Activated T-helper 1 cell treated with anti-CD3 and anti-CD28 coated beads, Interleukin-12 subunit alpha, Interleukin-12 subunit beta, Interleukin-2, Interleukin-4 antibody, amounts not matched to agents 30 ng/mL and 10 ng/mL and 1 ng/mL, durations not matched to agents 14 hours and 24 hours and 36 hours (primary cell): ENCODE measurements at regions not wholly inside any gene's neighbourhood (a gene's known extent, or its start where the extent isn't known, plus 50 kb on each side); places are given as distances from the start of the nearest gene placed in this dataset.

ENCODE experiments used
- DNase-seq: peaks from one replicate; pipeline ENCODE4 v3.0.0; 2021; ENCODE audit warnings: low spot score
- H3K27ac Mint-ChIP-seq: one replicate; pipeline ENCODE4 v1.8.0; 2021; ENCODE audit warnings: mild to moderate bottlenecking, mixed read lengths
- H3K27me3 Mint-ChIP-seq: one replicate; pipeline ENCODE4 v1.8.0; 2022; ENCODE audit warnings: mild to moderate bottlenecking, moderate library complexity, mixed read lengths; ENCODE audit not compliant: insufficient read depth
- H3K36me3 Mint-ChIP-seq: one replicate; pipeline ENCODE4 v1.8.0; 2021; ENCODE audit warnings: low read depth, mixed read lengths
- H3K4me1 Mint-ChIP-seq: one replicate; pipeline ENCODE4 v1.8.0; 2021; ENCODE audit warnings: low read depth, mixed read lengths
- H3K4me3 Mint-ChIP-seq: one replicate; pipeline ENCODE4 v1.8.0; 2021; ENCODE audit warnings: mild to moderate bottlenecking, moderate library complexity, mixed read lengths
- H3K9me3 Mint-ChIP-seq: one replicate; pipeline ENCODE4 v1.8.0; 2021; ENCODE audit warnings: mixed read lengths
- intact Hi-C: fragments of 100-400 bp; cut with micrococcal nuclease; formaldehyde crosslinking; loops from one replicate; pipeline ENCODE4 v1.15.1; 2024

DNA sequence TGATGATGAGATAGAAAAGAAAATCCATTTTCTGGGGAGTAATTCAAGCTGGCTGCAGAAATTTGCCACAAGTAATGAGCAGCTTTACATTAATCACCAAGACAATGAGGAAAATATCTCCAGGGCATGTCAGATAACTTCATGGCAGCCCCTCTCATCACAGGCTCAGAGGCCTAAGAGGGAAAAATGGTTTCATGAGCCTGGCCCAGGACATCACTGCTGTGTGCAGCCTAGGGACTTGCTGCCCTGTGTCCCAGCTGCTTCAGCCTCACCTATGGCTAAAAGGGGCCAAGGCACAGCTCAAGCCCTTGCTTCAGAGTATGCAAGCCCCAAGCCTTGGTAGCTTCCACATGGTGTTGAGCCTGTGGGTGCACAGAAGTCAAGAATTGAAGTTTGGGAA, 161.7 kb downstream of the OPA1 start:
- Mint-ChIP-seq H3K36me3 (peaks cover 2% of the 10 kb centered on the region), H3K4me1 (no peaks in the 10 kb centered on the region)

DNA sequence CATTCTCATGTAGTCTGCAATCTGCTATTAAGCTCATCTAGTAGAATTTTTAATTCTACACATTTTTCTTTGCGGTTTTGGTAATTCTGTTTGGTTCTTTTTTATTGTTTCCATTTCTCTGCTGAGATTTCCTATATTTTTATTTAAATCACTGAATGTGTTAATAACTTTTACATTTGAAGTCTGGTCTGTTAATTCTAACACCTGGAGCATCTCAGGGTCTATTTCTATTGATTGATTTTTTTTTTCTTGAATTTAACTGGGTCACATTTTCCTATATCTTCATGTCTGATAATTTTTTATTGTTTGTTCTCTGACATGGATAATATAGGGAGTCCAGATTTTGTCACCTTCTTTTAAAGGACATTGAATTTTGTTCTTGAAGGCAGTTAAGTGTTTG, 163.5 kb downstream of the OPA1 start:
- Mint-ChIP-seq H3K27ac (no peak overlapping the region), H3K9me3 (peaks cover 19% of the 10 kb centered on the region), H3K36me3 (peaks cover 2% of the 10 kb centered on the region), H3K4me1 (no peaks in the 10 kb centered on the region), H3K27me3 (peaks cover 26% of the 10 kb centered on the region), H3K4me3 (no peak overlapping the region)
- intact Hi-C loops: no loop called here
- DNase-seq: no peak

More for the DNA sequence above, 161.7 kb downstream of the OPA1 start:
- no peak overlapping the region for H3K4me3 Mint-ChIP-seq
- peaks cover 19% of the 10 kb centered on the region for H3K9me3 Mint-ChIP-seq
- H3K27ac Mint-ChIP-seq: no peak overlapping the region
- intact Hi-C loops: no loop called here
- H3K27me3 Mint-ChIP-seq: peaks cover 30% of the 10 kb centered on the region
- DNase-seq: no peak

DNA sequence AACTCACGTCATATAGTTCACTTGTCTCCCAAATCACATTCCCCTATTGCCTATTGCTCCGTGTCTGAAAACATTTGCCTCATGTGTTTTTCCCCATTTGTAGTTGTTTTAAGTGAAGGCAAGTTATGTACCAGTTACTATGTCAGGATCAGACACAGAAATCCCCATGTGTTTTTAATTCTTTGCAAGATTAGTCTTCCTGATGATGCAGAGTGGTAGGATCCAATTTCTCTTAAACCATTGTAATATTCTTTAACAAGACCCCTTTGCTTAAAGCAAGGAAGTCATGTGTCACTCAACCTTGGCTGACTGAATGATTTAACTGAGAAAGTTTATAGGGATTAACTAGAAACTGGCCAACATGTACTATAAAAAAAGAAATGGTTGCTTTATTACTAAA, 164.4 kb downstream of the OPA1 start:
- H3K4me1 Mint-ChIP-seq: no peaks in the 10 kb centered on the region
- intact Hi-C loops: no loop called here
- no peak overlapping the region for H3K27ac Mint-ChIP-seq
- no peak for DNase-seq
- no peak overlapping the region for H3K4me3 Mint-ChIP-seq
- peaks cover 19% of the 10 kb centered on the region for H3K9me3 Mint-ChIP-seq
- H3K27me3 Mint-ChIP-seq: peaks cover 23% of the 10 kb centered on the region
- peaks cover 2% of the 10 kb centered on the region for H3K36me3 Mint-ChIP-seq

DNA sequence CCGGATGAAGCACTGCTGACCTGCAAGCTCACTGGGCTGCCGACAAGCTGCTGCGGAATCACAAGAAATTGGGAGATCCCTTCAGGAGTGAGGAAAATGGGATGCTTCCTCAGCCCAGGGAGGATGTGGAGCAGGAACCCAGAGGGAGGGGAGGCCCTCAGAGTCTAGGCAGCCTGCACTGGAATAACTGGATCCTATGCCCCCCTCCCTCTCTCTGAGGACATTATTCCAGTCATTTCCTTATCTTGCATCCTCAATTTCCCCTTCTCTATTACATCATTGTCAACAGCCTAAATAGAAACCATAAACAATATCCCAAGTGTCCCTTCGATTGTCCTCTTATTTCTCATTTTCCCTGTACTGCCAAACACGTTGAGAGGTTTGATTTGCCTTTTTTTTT, 169.0 kb downstream of the OPA1 start:
- no peak overlapping the region for H3K27ac Mint-ChIP-seq
- peaks cover 2% of the 10 kb centered on the region for H3K36me3 Mint-ChIP-seq
- peaks cover 6% of the 10 kb centered on the region for H3K9me3 Mint-ChIP-seq
- DNase-seq: no peak
- H3K4me1 Mint-ChIP-seq: no peaks in the 10 kb centered on the region
- intact Hi-C loops: no loop called here
- H3K4me3 Mint-ChIP-seq: no peak overlapping the region
- H3K27me3 Mint-ChIP-seq: peaks cover 11% of the 10 kb centered on the region

DNA sequence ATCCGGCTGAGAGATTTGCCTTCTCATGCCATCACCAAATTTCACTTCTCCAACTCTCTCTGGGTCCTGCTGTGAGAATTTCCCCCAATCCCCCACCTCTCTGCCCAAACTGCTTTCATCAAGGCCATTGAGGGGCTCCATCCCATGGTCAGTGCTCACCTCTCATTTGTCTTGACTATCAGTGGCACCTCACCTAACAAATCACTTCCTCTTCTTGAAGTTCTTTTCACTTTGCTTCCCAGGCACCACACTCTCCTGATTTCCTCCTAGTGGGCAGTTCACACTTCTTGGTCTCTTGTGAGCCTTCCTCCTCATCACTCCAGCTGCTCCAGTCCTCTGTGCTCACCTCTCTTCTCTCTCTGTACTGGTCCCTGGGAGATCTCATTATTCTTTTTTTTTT, 169.6 kb downstream of the OPA1 start:
- Mint-ChIP-seq H3K27me3 (peaks cover 11% of the 10 kb centered on the region), H3K4me3 (no peak overlapping the region), H3K27ac (no peak overlapping the region), H3K36me3 (no peaks in the 10 kb centered on the region), H3K9me3 (no peaks in the 10 kb centered on the region), H3K4me1 (no peaks in the 10 kb centered on the region)
- intact Hi-C loops: no loop called here
- DNase-seq: no peak

DNA sequence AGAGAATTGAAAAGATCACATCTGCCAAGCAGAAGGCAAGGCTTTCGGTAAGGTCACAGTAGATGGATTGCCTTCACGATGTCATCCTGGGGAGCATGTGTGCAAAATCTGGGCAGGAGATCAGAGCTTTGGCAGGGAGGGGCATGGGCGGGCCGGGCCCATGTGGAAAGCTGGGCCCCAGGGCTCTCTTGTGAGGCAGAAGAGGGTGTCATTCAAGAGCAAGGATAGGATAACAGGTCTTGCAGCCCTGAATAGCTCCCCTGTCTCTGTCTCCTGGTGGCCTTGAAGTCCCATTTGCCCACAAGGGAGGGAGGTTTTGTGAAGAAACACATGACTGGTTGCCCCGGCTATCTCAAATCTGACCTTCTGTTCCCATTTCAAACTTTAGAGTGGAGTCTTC, 172.0 kb downstream of the OPA1 start:
- intact Hi-C loops: no loop called here
- Mint-ChIP-seq H3K9me3 (no peaks in the 10 kb centered on the region), H3K27ac (no peak overlapping the region), H3K27me3 (peaks cover 11% of the 10 kb centered on the region), H3K36me3 (no peaks in the 10 kb centered on the region), H3K4me1 (no peaks in the 10 kb centered on the region), H3K4me3 (no peak overlapping the region)
- no peak for DNase-seq

DNA sequence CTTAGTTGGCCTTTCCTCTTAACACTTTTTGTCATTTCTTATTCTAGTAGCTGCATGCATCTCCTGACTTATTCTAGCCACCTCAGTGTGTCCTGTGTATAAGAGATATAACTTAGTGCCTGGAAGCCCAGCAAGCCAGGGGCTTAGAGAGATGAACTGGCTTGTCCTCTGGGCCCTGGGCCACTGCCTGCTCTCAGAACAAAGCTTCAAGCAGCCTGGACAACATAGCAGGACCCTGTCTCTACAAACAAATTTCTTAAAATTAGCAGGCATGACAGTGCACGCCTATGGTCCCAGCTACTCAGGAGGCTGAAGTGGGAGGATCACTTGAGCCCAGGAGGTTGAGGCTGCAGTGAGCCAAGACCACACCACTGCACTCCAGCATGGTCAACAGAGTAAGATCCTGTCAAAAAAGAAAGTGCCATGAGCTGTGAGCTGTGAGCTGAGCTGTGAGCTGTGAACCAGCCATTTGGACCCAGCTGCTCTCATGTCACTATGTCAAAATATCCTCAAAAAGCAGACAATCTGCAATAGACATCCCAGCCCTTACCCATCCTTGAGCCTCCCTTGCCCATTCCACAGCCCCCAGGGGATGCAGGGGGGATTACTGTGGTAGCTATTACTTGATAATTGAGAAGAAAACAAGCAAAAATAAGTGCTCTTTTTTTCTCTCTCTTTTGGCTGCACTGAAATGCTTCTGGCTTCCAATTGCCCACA, 174.5 kb downstream of the OPA1 start:
- H3K9me3 Mint-ChIP-seq: no peaks in the 10 kb centered on the region
- no peak for DNase-seq
- H3K36me3 Mint-ChIP-seq: no peaks in the 10 kb centered on the region
- no peak overlapping the region for H3K27ac Mint-ChIP-seq
- intact Hi-C loops: no loop called here
- no peak overlapping the region for H3K4me3 Mint-ChIP-seq
- no peaks in the 10 kb centered on the region for H3K4me1 Mint-ChIP-seq
- peaks cover 15% of the 10 kb centered on the region for H3K27me3 Mint-ChIP-seq

DNA sequence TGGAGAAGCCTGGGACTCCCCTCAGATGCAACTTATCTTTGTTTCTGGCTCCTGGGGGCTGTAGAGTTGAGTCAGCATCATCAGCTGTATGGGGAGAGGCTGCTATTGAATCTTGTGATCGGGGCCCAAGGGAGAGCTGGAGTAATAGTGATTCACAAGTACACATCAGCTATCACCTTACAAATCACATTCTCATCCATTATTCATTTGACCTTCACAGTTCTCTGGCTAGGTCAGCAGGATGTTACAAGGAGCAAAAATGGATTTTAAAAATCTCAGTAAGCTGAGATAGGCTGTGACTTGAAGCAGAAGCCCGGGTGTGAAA, 175.0 kb downstream of the OPA1 start:
- H3K4me3 Mint-ChIP-seq: no peak overlapping the region
- H3K9me3 Mint-ChIP-seq: no peaks in the 10 kb centered on the region
- peaks cover 13% of the 10 kb centered on the region for H3K27me3 Mint-ChIP-seq
- H3K4me1 Mint-ChIP-seq: no peaks in the 10 kb centered on the region
- H3K36me3 Mint-ChIP-seq: no peaks in the 10 kb centered on the region
- intact Hi-C loops: no loop called here
- no peak for DNase-seq
- no peak overlapping the region for H3K27ac Mint-ChIP-seq

DNA sequence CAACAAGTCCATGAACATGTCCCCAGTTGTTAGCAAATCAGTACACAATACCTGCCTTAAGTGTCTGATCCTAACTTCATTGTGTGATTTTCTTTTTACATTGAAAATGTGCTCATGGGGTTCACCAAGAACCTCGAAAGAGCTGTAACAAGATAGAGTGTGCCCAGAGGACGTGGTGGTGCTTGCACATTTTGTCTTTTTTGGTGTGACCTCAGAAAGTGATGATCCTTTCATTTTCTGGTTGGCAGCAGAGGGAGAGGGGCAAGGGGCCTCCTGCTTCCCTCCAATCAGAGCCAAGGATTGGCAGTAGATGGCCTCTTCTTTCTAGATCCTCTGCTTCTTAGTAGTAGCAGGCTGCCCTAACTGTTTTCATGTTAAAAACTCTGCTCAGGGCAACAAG, 176.4 kb downstream of the OPA1 start:
- Mint-ChIP-seq H3K27ac (no peak overlapping the region), H3K4me3 (no peak overlapping the region), H3K9me3 (no peaks in the 10 kb centered on the region), H3K4me1 (no peaks in the 10 kb centered on the region), H3K27me3 (peaks cover 15% of the 10 kb centered on the region), H3K36me3 (no peaks in the 10 kb centered on the region)
- DNase-seq: no peak
- intact Hi-C loops: no loop called here

DNA sequence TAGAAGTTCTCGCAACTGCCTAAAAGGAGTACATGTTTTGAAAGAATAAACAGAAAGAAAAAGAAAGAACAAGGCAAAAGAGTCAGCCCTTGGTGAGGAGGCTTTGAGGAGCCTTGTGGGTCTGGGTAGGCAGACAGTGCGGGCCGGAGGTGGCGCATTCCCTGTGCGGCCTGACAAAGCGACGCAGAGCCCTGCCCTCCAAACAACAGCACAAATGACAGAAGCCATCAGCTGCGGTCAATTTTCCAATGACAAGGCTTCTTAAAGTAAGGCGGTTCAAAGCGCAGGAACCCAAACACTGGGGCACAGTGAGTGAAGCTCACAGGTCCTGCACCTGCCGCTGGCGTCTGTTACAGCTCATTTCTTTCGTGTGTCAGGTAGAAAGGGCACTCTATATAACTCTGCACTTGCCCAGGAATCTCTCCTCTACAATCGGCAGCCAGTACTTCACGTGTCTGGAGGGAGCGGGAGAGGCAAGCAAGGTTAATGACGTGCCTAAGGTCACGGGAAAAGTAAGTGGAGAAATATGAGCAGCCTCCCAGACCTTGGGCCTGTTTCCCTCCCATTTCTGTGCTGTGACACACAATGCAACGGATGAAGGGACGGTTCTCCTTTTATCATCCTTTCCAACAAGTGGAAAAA, 178.1 kb downstream of the OPA1 start:
- H3K4me3 Mint-ChIP-seq: no peak overlapping the region
- peaks cover 2% of the 10 kb centered on the region for H3K4me1 Mint-ChIP-seq
- DNase-seq: no peak
- intact Hi-C loops: no loop called here
- H3K27ac Mint-ChIP-seq: no peak overlapping the region
- H3K27me3 Mint-ChIP-seq: peaks cover 12% of the 10 kb centered on the region
- H3K9me3 Mint-ChIP-seq: no peaks in the 10 kb centered on the region
- no peaks in the 10 kb centered on the region for H3K36me3 Mint-ChIP-seq

DNA sequence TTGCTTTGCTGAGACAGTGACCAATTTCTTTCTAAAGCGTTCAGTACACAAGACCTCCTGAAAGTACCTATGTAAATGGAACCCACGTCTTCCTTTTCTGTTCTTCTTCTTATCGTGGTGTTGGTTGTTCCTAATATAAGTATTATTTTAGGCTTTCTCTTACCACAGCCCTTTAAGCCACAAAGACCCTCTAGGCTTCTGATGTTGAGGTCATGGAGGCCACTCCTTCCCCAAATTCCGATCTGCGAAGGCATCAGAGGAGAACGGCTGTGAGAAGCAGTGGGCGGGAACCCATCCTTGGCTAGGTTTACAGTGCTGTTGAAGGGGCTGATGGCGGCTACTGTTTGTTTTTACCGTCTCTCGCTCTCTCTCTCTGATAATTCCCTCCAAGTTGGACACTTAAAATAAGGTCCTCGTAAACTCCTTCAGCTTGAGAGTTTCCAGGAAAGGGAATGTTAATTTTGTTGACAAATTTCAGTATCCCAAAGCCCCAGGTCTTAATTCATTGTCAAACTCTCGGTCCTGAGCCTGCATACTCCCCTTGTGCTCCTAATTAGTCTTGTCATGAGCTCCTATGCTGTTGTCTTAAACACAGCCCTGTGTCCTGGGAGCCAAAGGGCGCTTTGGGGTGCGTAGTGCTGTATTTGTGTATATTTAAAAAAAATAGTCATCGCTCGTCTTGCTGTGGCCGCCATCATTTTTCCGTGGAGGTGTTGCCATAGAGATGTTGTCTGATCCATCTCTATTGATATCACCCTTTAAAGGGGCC, 178.8 kb downstream of the OPA1 start:
- H3K27ac Mint-ChIP-seq: no peak overlapping the region
- no peak for DNase-seq
- intact Hi-C loops: no loop called here
- no peaks in the 10 kb centered on the region for H3K9me3 Mint-ChIP-seq
- peaks cover 9% of the 10 kb centered on the region for H3K4me1 Mint-ChIP-seq
- H3K4me3 Mint-ChIP-seq: no peak overlapping the region
- peaks cover 14% of the 10 kb centered on the region for H3K27me3 Mint-ChIP-seq
- no peaks in the 10 kb centered on the region for H3K36me3 Mint-ChIP-seq

DNA sequence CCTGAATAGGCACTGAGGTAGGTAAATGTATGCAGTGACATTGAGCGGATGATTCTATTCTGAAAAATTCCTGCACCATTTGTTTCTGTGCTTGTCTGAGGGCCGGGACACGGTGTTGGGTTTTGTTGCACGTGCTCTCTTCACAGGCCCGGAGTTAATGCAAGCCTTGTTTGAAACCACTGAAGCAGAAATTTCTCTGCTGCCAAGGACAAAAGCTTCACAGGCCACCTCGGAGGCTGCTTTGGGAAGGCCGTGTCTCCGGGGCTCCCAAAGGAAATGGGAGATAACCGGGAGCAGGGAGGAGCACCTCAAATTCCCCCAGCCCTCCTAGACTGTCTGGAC, 179.4 kb downstream of the OPA1 start:
- no peak overlapping the region for H3K4me3 Mint-ChIP-seq
- intact Hi-C loops: no loop called here
- no peak overlapping the region for H3K27ac Mint-ChIP-seq
- H3K27me3 Mint-ChIP-seq: peaks cover 15% of the 10 kb centered on the region
- no peaks in the 10 kb centered on the region for H3K9me3 Mint-ChIP-seq
- no peak for DNase-seq
- peaks cover 13% of the 10 kb centered on the region for H3K4me1 Mint-ChIP-seq
- H3K36me3 Mint-ChIP-seq: no peaks in the 10 kb centered on the region
